ENCODE measurements at regions not wholly inside any gene's neighbourhood (a gene's known extent, or its start where the extent isn't known, plus 50 kb on each side); places are given as distances from the start of the nearest gene placed in this dataset.

- TF ChIP-seq ZNF639 (CRISPR knock-in tag; conservative IDR thresholded peaks at IDR 0.05 in 1 of 2, IDR thresholded peaks at IDR 0.05 in 1 of 2) = no peak
- no peak for TF ChIP-seq SAP30 (IDR thresholded peaks at IDR 0.05; ENCODE audit: borderline replicate concordance, insufficient read depth, low read depth, low read length, poor library complexity, severe bottlenecking)
- TF ChIP-seq CHAMP1 (IDR thresholded peaks at IDR 0.05) = no peak
- no peak for TF ChIP-seq RB1 (IDR thresholded peaks at IDR 0.05; ENCODE audit: low read depth)
- TF ChIP-seq ZNF311 (CRISPR knock-in tag; IDR thresholded peaks at IDR 0.05) = no peak
Observed at GRCh38 chr3:25293736-25294135, 134.3 kb upstream of the RARB start (continued).

- Histone ChIP-seq H4K20me1 (replicated peaks; ENCODE audit: control insufficient read depth, insufficient read depth, low read length) (no peaks in the 10 kb centered on the region), H3K36me3 (ENCODE audit: control insufficient read depth, insufficient read depth, low read length) (no peaks in the 10 kb centered on the region), H3K79me2 (ENCODE audit: control insufficient read depth, insufficient read depth, low read length) (no peaks in the 10 kb centered on the region), H3K4me1 (replicated peaks in 1 of 2; ENCODE audit: control insufficient read depth in 2 of 2, insufficient read depth in 2 of 2, low read length in 2 of 2) (no peaks in the 10 kb centered on the region), H3K4me3 (no peak overlapping the region), H3K4me2 (ENCODE audit: insufficient read depth, low read length) (no peak overlapping the region), H3K9me1 (ENCODE audit: control insufficient read depth, insufficient read depth, low read length) (no peaks in the 10 kb centered on the region), H3K9ac (ENCODE audit: insufficient read depth in 1 of 2, low read depth in 2 of 2, low read length in 2 of 2) (no peak overlapping the region), H3K27me3 (ENCODE audit: control insufficient read depth in 2 of 2, insufficient read depth in 2 of 2, low read length in 2 of 2) (no peaks in the 10 kb centered on the region), H3K27ac (ENCODE audit: extremely low read depth, low read depth, low read length) (no peak overlapping the region), H3K9me3 (replicated peaks; ENCODE audit: control insufficient read depth, insufficient read depth, low read depth, low read length) (no peaks in the 10 kb centered on the region), H2AFZ (ENCODE audit: low read depth, low read length) (no peak overlapping the region)
- under 1% methylated on average over 6 of the region's 6 CpGs for WGBS (ENCODE audit: insufficient coverage, low coverage, missing lambda C conversion rate)
- BruUV-seq (replicated peaks) = no TSS peak
- no peak for TF ChIP-seq ZC3H4 (CRISPR knock-in tag; IDR thresholded peaks at IDR 0.05; ENCODE audit: borderline replicate concordance)
- TF ChIP-seq ZNF282 (CRISPR knock-in tag; IDR thresholded peaks at IDR 0.05) = no peak
- ChIA-PET CTCF (ENCODE audit: low intra/inter-chr PET ratio) (no interaction called here), POLR2A (no interaction called here)
- intact Hi-C loops (cut with micrococcal nuclease) (no loop called here), in situ Hi-C loops (cut with MboI) (no loop called here)
- FAIRE-seq = no peak
- DNase-seq (ENCODE audit: extremely low read depth in 1 of 4, low spot score in 3 of 4) = no peak
- ATAC-seq = no peak
Observed at GRCh38 chr3:25294169-25294805, 133.8 kb upstream of the RARB start.

Measured in K562 (cell line).